H4 (cell line): ENCODE measurements at regions not wholly inside any gene's neighbourhood (a gene's known extent, or its start where the extent isn't known, plus 50 kb on each side); places are given as distances from the start of the nearest gene placed in this dataset.

Experiments
- DNase-seq: peaks from one replicate; pipeline ENCODE4 v3.0.0-alpha.2; 2015; ENCODE audit warnings: low spot score

DNA sequence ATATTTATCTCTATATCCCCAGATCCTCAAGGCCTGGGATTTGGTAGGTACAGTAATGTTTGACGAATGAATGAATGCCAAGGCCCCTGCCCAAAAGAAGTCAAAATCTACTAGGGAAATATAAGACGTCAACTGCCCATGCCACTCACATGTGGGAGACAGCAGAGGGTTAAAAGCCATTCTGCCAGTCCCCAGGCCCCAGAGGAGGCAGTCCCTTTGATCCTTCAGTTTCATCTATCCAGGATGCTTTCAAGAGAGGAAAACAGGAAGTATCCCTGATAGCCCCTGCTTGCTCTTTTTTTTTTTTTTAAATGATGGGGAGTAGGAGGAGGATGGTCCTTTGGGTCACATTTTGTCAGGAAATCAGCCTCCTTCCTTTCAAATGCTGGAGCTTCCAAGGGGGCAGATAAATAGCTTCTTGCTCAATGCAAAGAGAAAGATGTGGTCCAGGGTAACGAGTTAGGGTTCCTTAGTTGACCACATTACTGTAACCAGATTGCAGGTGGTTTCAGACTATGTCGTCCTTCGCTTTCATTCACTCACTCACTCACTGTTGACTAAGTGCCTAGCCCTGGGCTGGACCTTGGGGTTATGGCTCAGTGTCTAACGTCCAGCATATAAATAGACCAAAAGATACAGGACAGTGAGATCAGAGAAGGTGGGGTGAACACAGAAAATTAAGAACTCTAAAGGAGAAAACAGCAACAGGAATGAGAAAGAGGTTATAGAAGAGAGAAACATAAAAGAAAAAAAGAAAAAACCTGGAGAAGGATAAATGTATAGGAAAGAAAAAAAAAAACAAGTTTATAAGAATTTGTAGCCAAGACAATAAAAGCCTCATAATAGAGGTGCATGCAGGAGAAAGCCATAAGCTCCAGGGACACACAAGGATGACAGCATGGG is 64.6 kb upstream of the PIM1 start:
- no peak for DNase-seq

DNA sequence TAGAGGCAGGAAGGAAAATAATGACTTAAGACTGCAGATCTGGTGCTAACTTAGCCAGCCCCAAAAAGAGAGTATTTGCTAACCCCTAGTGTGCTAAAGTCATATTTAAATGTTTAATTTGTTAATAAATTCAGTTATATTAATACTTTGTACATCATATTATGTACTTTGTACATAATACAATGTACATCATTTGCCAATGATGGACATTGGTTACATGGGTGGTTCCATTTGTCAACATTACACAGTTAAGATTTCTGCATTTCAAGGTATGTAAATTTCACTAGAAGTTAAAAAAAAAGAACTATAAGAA is 63.9 kb upstream of the PIM1 start:
- DNase-seq: no peak

DNA sequence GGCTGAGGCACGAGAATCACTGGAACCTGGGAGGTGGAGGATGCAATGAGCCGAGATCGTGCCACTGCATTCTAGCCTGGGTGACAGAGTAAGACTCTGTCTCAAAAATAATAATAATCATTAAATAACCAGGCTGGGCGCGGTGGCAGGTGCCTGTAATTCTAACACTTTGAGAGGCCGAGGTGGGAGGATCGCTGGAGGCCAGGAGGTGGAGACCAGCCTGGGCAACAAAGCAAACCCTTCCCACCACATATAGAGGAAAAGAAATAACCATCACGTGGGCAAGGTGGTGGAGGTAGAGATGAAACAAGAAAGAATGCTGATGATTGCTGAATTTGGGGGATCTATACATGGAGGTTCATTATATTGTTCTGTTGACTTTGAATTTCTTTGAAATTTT is 63.4 kb upstream of the PIM1 start:
- DNase-seq: no peak

DNA sequence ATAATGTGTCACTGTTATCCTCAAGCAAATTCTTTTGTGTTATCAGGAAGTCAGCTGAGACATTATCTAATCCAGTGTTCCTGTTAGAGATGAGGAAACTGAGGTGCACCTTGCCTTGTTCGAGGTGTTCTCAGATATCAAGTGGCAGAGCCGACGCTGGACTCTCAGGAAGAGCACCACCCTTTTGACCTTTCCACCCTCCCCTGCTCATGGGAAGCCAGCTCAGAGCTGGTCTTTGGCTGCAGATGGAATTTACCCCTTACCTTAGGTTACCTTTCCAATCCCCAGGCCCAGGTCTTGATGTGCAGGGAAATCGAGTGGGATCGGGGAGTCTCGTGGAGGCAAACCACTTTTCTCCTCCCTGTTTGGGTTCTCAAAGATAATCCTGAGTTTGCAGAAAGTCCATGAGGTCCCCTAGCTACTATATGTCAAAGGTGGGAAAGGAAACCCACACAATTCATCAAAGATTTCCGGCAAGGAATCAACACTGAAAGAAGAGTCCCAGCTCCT is 62.9 kb upstream of the PIM1 start:
- DNase-seq: no peak

DNA sequence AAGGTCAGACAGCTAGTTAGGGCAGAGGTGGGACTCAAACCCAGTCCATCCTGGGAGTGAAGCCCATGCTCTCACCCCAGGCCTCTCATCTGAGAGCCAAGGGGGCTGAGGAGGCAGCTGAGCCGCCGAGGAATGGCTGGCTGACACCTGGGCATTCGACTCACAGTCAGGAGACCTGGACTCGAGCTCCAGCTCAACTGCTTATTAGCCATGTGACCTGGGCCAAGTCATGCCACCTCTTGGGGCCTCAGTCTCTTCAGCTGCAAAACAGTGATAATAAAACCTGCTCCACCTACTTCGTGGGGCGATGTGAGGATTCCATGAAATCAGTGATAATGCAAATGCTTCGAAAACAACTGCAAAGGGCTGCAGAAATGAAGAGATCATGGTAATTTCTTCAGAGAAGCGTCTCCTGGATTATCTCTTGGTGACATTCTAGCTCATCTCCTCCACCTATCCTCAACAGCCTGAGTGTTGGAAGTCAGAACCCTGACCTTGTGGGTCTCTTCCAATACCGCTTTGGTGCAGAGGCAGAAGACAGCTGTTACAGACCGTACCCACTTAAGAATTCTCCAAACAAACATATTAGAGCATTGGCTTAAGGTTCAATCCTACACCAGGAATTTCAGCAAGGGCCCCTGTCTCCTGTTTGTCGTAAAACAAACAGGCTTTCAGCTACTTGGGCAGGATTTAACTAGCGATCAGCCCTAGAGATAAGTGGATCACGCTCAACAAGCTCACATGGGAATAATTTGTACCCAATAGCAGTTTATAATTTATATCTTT is 60.0 kb upstream of the PIM1 start:
- no peak for DNase-seq

DNA sequence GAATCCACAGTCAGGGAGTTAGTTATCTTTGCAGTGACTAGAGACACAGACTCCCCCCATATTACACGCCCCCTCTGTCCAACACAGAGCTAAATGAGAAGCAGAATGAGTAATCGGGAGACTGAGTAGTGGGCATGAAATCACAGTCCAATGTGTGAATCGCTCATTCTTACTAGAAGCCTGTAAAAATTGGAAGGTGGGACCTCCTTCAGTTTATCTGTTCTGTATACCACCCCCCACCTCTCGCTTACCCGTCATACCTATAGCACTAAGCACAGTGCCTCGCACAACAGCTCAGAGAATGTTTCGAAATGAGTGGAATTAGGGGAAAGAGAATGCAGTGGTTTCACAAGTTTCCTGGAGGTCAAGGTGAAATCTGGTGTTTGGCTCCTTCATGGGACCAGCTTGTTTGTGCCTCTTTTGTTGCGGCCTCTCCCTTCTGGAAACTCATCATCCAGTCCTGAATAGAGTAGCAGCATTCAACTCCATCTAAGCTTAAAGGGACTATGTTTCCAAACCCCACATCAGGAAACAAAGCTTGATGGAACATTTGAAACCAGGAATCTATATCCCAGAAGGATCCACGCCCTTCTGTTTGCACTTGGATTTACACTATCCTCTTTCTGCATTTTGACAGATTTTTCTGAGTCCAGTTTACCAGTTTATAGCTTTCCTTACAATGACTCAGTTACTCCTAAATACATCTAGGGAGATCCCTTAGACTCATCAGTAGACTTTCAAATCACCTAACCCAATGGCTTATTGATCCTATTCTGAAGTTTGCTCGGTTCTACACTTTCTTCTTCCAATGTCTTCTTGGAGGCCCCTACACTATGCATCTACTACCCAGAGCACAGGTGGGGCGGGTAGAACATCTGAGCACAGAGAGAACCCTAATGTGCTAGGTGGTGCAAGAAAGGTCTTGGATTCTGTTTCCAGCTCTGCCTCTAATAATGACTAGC is 59.2 kb upstream of the PIM1 start:
- DNase-seq: no peak

DNA sequence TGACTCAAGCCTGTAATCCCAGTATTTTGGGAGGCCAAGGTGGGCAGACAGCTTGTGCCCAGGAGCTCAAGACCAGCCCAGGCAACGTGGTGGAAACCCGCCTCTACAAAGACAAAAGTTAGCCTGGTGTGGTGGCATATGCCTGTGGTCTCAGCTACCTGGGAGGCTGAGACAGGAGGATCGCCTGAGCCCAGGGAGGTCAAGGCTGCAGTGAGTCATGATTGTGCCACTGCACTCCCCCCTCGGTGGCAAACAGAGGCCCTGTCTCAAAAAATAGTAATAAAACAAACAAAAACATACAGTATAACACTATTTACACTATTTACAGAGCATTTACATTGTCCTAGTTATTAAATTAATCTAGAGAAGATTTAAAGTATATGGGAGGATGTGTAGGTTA is 56.0 kb upstream of the PIM1 start:
- DNase-seq: no peak

DNA sequence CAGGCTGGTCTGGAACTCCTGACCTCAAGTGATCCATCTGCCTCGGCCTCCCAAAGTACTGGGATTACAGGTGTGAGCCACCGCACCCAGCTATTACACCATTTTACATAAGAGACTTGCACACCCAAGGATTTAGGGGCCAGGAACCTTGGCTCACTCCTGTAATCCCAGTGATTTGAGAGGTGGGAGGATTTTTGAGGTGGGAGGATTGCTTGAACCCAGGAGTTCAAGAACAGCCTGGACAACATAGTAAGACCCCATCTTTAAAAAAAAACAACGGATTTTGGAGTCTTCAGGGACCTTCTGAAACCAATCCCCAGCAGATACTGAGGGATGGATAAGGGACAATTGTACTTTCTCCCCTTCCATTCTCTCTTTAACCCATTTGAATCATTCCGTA is 55.3 kb upstream of the PIM1 start:
- DNase-seq: no peak

DNA sequence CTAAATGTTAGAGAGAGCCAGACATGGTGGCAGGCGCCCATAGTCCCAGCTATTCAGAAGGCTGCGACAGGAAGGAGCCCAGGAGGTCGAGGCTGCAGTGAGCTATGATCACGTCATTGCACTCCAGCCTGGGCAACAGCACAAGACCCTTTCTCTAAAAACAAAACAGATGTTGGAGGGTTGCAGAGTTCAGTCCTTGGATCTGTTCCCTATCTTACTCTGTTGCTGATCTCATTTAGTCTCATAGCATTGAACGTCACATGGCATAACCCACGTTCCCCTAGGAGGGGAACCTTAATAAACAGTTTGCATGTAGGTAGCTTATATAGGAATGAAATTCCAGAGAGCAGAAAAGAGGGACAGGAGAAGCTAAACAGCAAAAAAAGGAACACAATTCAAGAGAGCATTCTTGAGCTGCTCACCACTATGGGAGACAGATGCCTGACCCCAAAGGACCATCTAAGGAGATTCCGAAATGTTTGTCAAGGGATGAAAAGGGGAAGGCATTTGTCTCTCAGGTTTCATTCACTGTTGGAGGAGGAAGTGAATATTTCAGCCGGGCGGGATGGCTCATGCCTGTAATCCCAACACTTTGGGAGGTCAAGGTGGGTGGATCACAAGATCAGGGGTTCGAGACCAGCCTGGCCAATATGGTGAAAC is 54.6 kb upstream of the PIM1 start:
- DNase-seq: no peak

DNA sequence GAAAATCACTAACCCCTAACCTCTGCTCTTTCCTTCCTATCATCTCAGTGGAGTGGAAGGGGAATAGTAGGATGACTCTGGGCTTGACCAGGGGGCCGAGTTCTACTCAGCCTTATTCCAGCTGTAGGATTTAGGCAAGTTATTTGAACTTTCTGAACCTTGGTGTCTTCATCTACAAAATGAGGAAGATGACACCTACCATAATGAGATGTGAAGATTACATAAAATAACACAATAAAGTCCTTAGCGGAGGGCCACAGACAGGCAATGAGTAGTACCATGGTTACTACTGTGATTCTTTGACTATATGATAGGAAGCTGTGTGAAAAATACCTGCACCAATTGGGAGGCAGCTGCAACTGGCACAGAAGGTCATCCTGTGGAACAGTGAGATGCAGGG is 53.6 kb upstream of the PIM1 start:
- no peak for DNase-seq

DNA sequence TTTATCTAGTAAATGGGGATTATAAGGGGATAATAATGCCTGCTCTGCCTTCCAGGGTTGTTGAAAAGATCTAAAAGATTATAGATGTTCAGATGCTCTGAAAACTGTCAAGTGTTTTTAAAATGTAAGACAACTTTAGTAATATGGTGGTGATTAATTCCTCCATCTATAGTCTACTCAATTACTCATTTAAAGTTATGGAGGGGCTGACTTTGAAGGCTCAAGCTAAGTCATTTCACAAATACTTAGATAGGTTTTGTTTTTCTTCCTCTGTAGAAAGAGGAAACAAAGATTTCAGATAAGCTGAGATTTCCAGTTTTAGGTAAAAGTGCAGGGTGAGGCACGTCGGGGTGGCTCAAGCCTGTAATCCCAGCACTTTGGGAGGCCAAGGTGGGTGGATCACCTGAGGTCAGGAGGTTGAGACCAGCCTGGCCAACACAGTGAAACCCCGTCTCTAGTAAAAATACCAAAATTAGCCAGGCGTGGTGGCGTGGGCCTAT is 50.5 kb upstream of the PIM1 start:
- no peak for DNase-seq
